GM18861 (cell line): ENCODE measurements at regions not wholly inside any gene's neighbourhood (a gene's known extent, or its start where the extent isn't known, plus 50 kb on each side); places are given as distances from the start of the nearest gene placed in this dataset.
"Not testable (repeated sequence)": the region's sequence is repeated elsewhere in the genome, so short reads cannot be mapped to it uniquely, and the experiment has no call there.

Experiments
- ATAC-seq: cut with Tn5 transposase; IDR thresholded peaks from one replicate; pipeline ENCODE4 v1.9.1; 2021; ENCODE audit not compliant: unreplicated experiment

GRCh38 chr21:15640113-15640512 lies 89.7 kb upstream of the USP25 start:
- not testable (repeated sequence) for ATAC-seq

DNA sequence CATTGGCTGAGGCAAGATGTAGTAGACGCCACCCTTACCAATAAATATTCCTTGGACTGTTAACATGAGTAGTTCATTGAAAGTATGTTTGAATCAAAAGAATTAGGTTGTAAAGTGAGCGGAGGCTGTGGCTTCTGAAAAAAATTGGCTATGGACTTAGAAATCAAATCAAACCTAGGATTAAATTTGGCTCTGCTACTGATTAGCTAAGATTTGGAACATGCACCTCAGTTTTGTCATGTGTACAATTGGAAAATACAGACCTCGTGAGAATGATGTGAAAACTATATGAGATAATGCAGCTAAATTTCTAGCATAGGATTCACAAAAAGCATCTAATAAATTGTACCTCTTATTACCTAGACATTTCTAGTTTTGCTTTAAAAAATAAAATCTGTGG lies 85.3 kb upstream of the USP25 start:
- ATAC-seq: no peak

GRCh38 chr21:15645830-15646229 lies 84.0 kb upstream of the USP25 start:
- ATAC-seq: no peak

DNA sequence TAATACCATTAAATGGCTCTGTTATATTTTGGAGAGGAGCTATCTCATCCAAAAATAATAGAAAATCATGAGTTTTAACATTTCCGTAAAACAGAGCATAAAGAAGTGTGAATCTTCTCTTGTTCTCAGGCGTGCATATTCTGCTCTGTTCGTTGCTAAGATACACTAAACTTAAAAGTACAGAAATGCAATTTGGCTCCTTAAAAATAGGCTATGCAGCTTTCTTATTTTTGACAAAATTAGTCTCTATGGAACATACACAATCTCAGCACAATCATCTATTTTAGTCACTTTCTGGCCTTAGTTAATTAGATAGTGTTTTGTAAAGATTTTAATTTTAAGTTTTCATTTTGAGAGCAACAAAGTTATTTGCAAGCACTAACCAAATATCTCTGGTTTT lies 79.0 kb upstream of the USP25 start:
- no peak for ATAC-seq

- no peak for ATAC-seq
Observed at GRCh38 chr21:15651172-15651571, 78.6 kb upstream of the USP25 start.

DNA sequence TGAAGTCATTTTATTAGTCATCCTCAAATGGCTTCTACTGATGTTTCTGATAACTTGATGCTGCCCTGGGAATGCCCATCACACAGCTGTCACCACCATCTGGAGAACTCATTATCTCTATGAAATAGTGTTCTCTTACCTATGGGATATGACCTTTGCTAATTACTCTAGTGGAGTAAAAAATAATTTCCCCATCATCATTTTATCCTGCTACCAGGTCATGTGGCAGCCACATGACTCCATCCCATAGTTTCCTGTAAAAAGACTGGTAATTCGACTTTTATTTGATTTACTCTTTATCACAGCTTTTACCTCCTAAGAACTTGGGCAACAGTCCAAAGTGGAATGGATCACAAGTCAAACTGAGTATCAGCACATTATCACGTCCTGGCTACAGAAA lies 76.1 kb upstream of the USP25 start:
- ATAC-seq: no peak

GRCh38 chr21:15654171-15654570 lies 75.6 kb upstream of the USP25 start:
- no peak for ATAC-seq

GRCh38 chr21:15659753-15660422 lies 69.9 kb upstream of the USP25 start:
- ATAC-seq: no peak

DNA sequence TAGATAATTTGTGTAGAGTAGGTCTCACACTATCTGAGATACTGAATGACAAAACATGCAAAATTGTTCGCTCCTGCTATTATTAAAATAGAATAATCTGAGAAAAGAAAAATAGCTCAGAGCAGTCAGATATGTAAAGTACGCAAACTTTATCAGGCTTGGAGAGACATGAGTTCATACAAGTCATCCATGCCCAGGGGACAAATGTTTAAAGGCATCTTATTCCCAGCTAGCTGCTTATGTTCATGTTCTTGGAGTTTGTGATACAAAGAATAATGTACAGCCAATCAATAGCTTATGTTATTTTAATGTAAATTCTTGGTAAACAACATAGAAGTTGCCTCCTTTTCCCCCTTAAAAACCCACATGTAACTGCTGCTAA lies 69.4 kb upstream of the USP25 start:
- ATAC-seq: no peak

- no peak for ATAC-seq
Observed at GRCh38 chr21:15667010-15667409, 62.8 kb upstream of the USP25 start.

DNA sequence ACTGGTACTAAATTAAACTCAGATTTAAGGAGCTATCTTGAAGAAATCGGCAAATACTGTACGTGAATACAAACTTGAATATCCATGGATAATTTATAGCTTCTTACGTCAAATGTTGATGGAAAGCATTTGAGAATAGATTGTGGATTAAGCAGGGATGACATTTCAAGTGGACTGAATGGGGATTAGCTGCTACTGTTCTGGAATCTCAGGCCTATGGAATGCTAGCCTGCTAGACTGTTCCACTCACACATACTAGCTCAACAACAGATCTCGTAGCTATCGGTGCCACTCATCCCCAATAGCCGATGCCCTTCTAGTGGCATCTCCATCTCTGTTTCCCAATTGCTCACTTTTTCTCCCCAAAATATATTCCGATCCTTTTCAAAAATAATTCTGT lies 62.0 kb upstream of the USP25 start:
- ATAC-seq: no peak

DNA sequence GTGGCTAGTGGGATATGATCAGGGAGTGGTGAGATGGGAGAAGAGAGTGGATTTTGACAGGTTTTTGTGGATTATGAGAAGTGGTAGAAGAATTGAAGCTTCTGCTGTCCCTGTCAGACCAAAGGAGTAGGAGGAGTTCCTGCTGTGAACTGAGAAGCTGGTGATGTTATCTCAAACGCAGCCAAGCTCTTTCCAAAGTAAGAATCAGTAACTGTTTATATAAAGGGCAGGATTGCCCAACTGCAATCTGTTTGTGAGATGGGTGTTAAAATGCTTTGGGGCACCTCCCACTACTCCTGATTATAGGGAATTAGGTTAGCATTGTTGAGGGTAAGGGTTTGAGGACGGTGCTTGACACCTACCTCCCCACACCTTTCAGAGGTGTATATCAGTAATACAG lies 60.5 kb upstream of the USP25 start:
- no peak for ATAC-seq

DNA sequence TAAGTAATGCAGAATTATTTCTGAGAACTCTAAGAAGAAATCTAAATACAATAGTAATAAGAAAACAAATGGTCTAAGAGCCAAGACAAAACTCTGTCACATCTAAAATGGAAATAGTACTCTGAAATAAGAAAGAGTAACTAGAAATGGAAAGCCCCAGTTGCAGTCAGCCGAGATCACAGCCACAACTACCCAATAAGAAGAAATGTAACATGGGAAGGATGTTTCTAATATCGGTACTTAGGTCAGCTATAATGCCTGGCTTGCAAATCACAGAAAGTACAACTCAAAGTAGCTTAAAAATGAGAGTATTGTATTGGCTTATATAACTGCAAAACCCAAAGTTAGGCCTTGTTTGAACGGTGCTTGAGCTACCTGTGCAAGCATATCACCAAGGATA lies 58.6 kb upstream of the USP25 start:
- ATAC-seq: no peak

DNA sequence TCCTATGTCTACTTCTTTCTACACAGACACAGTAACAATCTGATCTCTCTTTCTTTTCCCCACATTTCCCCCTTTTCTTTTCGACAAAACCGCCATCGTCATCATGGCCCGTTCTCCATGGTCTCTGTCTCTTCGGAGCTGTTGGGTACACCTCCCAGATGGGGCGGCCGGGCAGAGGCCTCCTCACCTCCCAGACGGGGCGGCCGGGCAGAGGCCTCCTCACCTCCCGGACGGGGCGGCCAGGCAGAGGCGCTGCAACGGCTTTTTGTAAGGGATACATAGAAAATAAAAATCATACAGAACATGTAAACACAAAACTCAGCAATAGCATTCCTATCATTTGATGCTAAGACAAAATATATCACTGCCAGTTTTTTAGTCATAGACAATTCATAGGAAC lies 57.2 kb upstream of the USP25 start:
- ATAC-seq: not testable (repeated sequence)

- no peak for ATAC-seq
Observed at GRCh38 chr21:15676935-15677334, 52.8 kb upstream of the USP25 start.

DNA sequence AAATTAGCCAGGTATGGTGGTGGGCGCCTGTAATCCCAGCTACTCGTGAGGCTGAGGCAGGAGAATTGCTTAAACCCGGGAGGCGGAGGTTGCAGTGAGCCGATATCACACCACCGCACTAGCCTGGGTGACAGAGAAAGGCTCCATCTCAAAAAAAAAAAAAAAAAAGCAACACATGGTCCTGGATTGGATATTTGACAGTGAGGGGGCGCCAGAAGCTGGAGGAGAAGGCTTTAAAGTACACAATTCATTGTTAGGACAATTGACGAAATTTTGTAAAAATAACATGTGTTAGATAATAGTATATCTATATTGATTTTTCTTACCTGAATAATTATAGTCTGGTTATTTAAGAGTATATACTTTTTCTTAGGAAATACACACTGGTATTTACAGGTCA lies 50.2 kb upstream of the USP25 start:
- ATAC-seq: no peak
